ENCODE measurements at regions not wholly inside any gene's neighbourhood (a gene's known extent, or its start where the extent isn't known, plus 50 kb on each side); places are given as distances from the start of the nearest gene placed in this dataset.

- H3K27ac Mint-ChIP-seq: no peak overlapping the region
- ChIA-PET POLR2A (interaction anchor here (0.6 kb wide), 1 partner anchor 182 kb away, joined by 3 read pairs; no protein-coding TSS in a partner anchor), CTCF (no interaction called here)
- DNase-seq (no peak), ATAC-seq (no peak)
- H3K27me3 Mint-ChIP-seq (ENCODE audit: low read depth): peaks cover 4% of the 10 kb centered on the region
- H3K9me3 Mint-ChIP-seq (ENCODE audit: insufficient read depth): peaks cover 3% of the 10 kb centered on the region
- H3K4me3 Mint-ChIP-seq: no peak overlapping the region
- H3K4me1 Mint-ChIP-seq (ENCODE audit: low read depth): peaks cover 19% of the 10 kb centered on the region
- H3K36me3 Mint-ChIP-seq (ENCODE audit: low read depth): no peaks in the 10 kb centered on the region
These were observed 128.3 kb downstream of the OLIG3 start for GRCh38 chr6:137365707-137366437.

GRCh38 chr6:137363805-137364138 lies 130.4 kb downstream of the OLIG3 start:
- POLR2A ChIA-PET: no interaction called here

GRCh38 chr6:137362878-137363804 lies 131.1 kb downstream of the OLIG3 start:
- Mint-ChIP-seq H3K9me3 (ENCODE audit: insufficient read depth) (peaks cover 3% of the 10 kb centered on the region), H3K36me3 (ENCODE audit: low read depth) (no peaks in the 10 kb centered on the region), H3K27ac (no peak overlapping the region), H3K27me3 (ENCODE audit: low read depth) (peaks cover 2% of the 10 kb centered on the region), H3K4me3 (no peak overlapping the region), H3K4me1 (ENCODE audit: low read depth) (peaks cover 19% of the 10 kb centered on the region)
- ChIA-PET POLR2A (no interaction called here), CTCF (interaction anchor here (0.7 to 1.2 kb wide), 4 partner anchors 17 to 224 kb away, joined by 3 read pairs; no protein-coding TSS in a partner anchor)
- no peak for ATAC-seq
- no peak for DNase-seq

More at GRCh38 chr6:137363805-137364138, 130.4 kb downstream of the OLIG3 start:
- H3K27ac Mint-ChIP-seq: no peak overlapping the region
- H3K27me3 Mint-ChIP-seq (ENCODE audit: low read depth): peaks cover 2% of the 10 kb centered on the region
- H3K4me3 Mint-ChIP-seq: no peak overlapping the region
- peak; percentile 44 for ATAC-seq
- H3K4me1 Mint-ChIP-seq (ENCODE audit: low read depth): peaks cover 19% of the 10 kb centered on the region
- peaks cover 3% of the 10 kb centered on the region for H3K9me3 Mint-ChIP-seq (ENCODE audit: insufficient read depth)
- no peaks in the 10 kb centered on the region for H3K36me3 Mint-ChIP-seq (ENCODE audit: low read depth)
- no peak for DNase-seq
- CTCF ChIA-PET: interaction anchor here (0.7 to 1.2 kb wide), 3 partner anchors 16 to 224 kb away, joined by 3 read pairs; no protein-coding TSS in a partner anchor

- DNase-seq: no peak
- H3K27ac Mint-ChIP-seq: no peak overlapping the region
- H3K27me3 Mint-ChIP-seq (ENCODE audit: low read depth): peaks cover 2% of the 10 kb centered on the region
- CTCF ChIA-PET: interaction anchor here (0.8 to 1.1 kb wide), 3 partner anchors 10 to 54 kb away, joined by 3 read pairs; no protein-coding TSS in a partner anchor
- ATAC-seq: no peak
- POLR2A ChIA-PET: no interaction called here
- H3K36me3 Mint-ChIP-seq (ENCODE audit: low read depth): no peaks in the 10 kb centered on the region
- peaks cover 3% of the 10 kb centered on the region for H3K9me3 Mint-ChIP-seq (ENCODE audit: insufficient read depth)
- no peak overlapping the region for H3K4me3 Mint-ChIP-seq
- peaks cover 19% of the 10 kb centered on the region for H3K4me1 Mint-ChIP-seq (ENCODE audit: low read depth)
These were observed 132.5 kb downstream of the OLIG3 start for GRCh38 chr6:137361701-137362100.

- no peaks in the 10 kb centered on the region for H3K36me3 Mint-ChIP-seq (ENCODE audit: low read depth)
- H3K4me3 Mint-ChIP-seq: no peak overlapping the region
- peaks cover 5% of the 10 kb centered on the region for H3K27me3 Mint-ChIP-seq (ENCODE audit: low read depth)
- no peak for ATAC-seq
- POLR2A ChIA-PET: no interaction called here
- H3K27ac Mint-ChIP-seq: no peak overlapping the region
- H3K9me3 Mint-ChIP-seq (ENCODE audit: insufficient read depth): peaks cover 3% of the 10 kb centered on the region
- peaks cover 14% of the 10 kb centered on the region for H3K4me1 Mint-ChIP-seq (ENCODE audit: low read depth)
- DNase-seq: no peak
- CTCF ChIA-PET: interaction anchor here (1.3 kb wide), 2 partner anchors 57 to 264 kb away, joined by 3 to 4 read pairs; no protein-coding TSS in a partner anchor
These were observed 135.9 kb downstream of the OLIG3 start for GRCh38 chr6:137358273-137358672.

- ChIA-PET CTCF (interaction anchor here (1.3 kb wide), 2 partner anchors 58 to 264 kb away, joined by 3 to 4 read pairs; no protein-coding TSS in a partner anchor), POLR2A (no interaction called here)
- peaks cover 15% of the 10 kb centered on the region for H3K4me1 Mint-ChIP-seq (ENCODE audit: low read depth)
- DNase-seq (no peak), ATAC-seq (no peak)
- H3K27me3 Mint-ChIP-seq (ENCODE audit: low read depth): peaks cover 5% of the 10 kb centered on the region
- no peak overlapping the region for H3K27ac Mint-ChIP-seq
- H3K4me3 Mint-ChIP-seq: no peak overlapping the region
- peaks cover 3% of the 10 kb centered on the region for H3K9me3 Mint-ChIP-seq (ENCODE audit: insufficient read depth)
- H3K36me3 Mint-ChIP-seq (ENCODE audit: low read depth): no peaks in the 10 kb centered on the region
These were observed 136.3 kb downstream of the OLIG3 start for GRCh38 chr6:137357948-137358266.

- ATAC-seq (no peak), DNase-seq (no peak)
- H3K27me3 Mint-ChIP-seq (ENCODE audit: low read depth): peaks cover 5% of the 10 kb centered on the region
- peaks cover 3% of the 10 kb centered on the region for H3K9me3 Mint-ChIP-seq (ENCODE audit: insufficient read depth)
- ChIA-PET CTCF (interaction anchor here (0.7 to 1.3 kb wide), 3 partner anchors 11 to 263 kb away, joined by 3 to 4 read pairs (median 4); no protein-coding TSS in a partner anchor), POLR2A (no interaction called here)
- no peak overlapping the region for H3K27ac Mint-ChIP-seq
- peaks cover 11% of the 10 kb centered on the region for H3K4me1 Mint-ChIP-seq (ENCODE audit: low read depth)
- H3K36me3 Mint-ChIP-seq (ENCODE audit: low read depth): no peaks in the 10 kb centered on the region
- H3K4me3 Mint-ChIP-seq: no peak overlapping the region
These were observed 136.8 kb downstream of the OLIG3 start for GRCh38 chr6:137357263-137357947.

- peaks cover 6% of the 10 kb centered on the region for H3K27me3 Mint-ChIP-seq (ENCODE audit: low read depth)
- H3K36me3 Mint-ChIP-seq (ENCODE audit: low read depth): no peaks in the 10 kb centered on the region
- CTCF ChIA-PET: no interaction called here
- H3K4me3 Mint-ChIP-seq: no peak overlapping the region
- POLR2A ChIA-PET: no interaction called here
- DNase-seq: no peak
- no peak for ATAC-seq
- no peaks in the 10 kb centered on the region for H3K9me3 Mint-ChIP-seq (ENCODE audit: insufficient read depth)
- H3K4me1 Mint-ChIP-seq (ENCODE audit: low read depth): peaks cover 11% of the 10 kb centered on the region
- H3K27ac Mint-ChIP-seq: no peak overlapping the region
These were observed 134.7 kb upstream of the IFNGR1 start for GRCh38 chr6:137353842-137354397.

- ATAC-seq: no peak
- Mint-ChIP-seq H3K4me3 (no peak overlapping the region), H3K27ac (no peak overlapping the region), H3K36me3 (ENCODE audit: low read depth) (no peaks in the 10 kb centered on the region), H3K4me1 (ENCODE audit: low read depth) (peaks cover 11% of the 10 kb centered on the region), H3K27me3 (ENCODE audit: low read depth) (peaks cover 6% of the 10 kb centered on the region), H3K9me3 (ENCODE audit: insufficient read depth) (no peaks in the 10 kb centered on the region)
- DNase-seq: no peak
- CTCF ChIA-PET: no interaction called here
- POLR2A ChIA-PET: no interaction called here
These were observed 134.2 kb upstream of the IFNGR1 start for GRCh38 chr6:137353346-137353745.

GRCh38 chr6:137352859-137353258 lies 133.7 kb upstream of the IFNGR1 start:
- peaks cover 11% of the 10 kb centered on the region for H3K4me1 Mint-ChIP-seq (ENCODE audit: low read depth)
- H3K27ac Mint-ChIP-seq: no peak overlapping the region
- H3K36me3 Mint-ChIP-seq (ENCODE audit: low read depth): no peaks in the 10 kb centered on the region
- DNase-seq: no peak
- ChIA-PET POLR2A (no interaction called here), CTCF (no interaction called here)
- no peak overlapping the region for H3K4me3 Mint-ChIP-seq
- no peaks in the 10 kb centered on the region for H3K9me3 Mint-ChIP-seq (ENCODE audit: insufficient read depth)
- H3K27me3 Mint-ChIP-seq (ENCODE audit: low read depth): peaks cover 6% of the 10 kb centered on the region
- no peak for ATAC-seq

GRCh38 chr6:137351890-137352289 lies 132.7 kb upstream of the IFNGR1 start:
- DNase-seq (no peak), ATAC-seq (no peak)
- Mint-ChIP-seq H3K27ac (no peak overlapping the region), H3K9me3 (ENCODE audit: insufficient read depth) (no peaks in the 10 kb centered on the region), H3K27me3 (ENCODE audit: low read depth) (peaks cover 6% of the 10 kb centered on the region), H3K4me1 (ENCODE audit: low read depth) (peaks cover 11% of the 10 kb centered on the region), H3K36me3 (ENCODE audit: low read depth) (no peaks in the 10 kb centered on the region), H3K4me3 (no peak overlapping the region)
- CTCF ChIA-PET: interaction anchor here (1.1 kb wide), 1 partner anchor 10 kb away, joined by 3 read pairs; no protein-coding TSS in a partner anchor
- POLR2A ChIA-PET: no interaction called here
